ENCODE measurements at regions not wholly inside any gene's neighbourhood (a gene's known extent, or its start where the extent isn't known, plus 50 kb on each side); places are given as distances from the start of the nearest gene placed in this dataset.

- intact Hi-C loops (cut with DNase I), result no loop called here
- Histone ChIP-seq H3K4me3 (replicated peaks in 1 of 3) (no peak overlapping the region), H3K27ac (no peak overlapping the region), H3K27me3 (no peaks in the 10 kb centered on the region), H3K36me3 (no peaks in the 10 kb centered on the region), H3K9me3 (no peaks in the 10 kb centered on the region), H3K4me1 (no peaks in the 10 kb centered on the region)
- 95 to 100% methylated on average over 1 of the region's 1 CpG for WGBS, 2 donors
- TF ChIP-seq CTCF (IDR thresholded peaks at IDR 0.05), result no peak
- TF ChIP-seq POLR2A (IDR thresholded peaks at IDR 0.05), result no peak
- DNase-seq, result no peak
Measured at GRCh38 chr6:23561732-23562131, 564.3 kb upstream of the NRSN1 start.

GRCh38 chr6:23562554-23562953 is 563.5 kb upstream of the NRSN1 start:
- H3K27ac ChIP-seq, result no peak overlapping the region
- no peaks in the 10 kb centered on the region for H3K9me3 ChIP-seq
- WGBS, 2 donors, result 64 to 92% methylated on average over 3 of the region's 3 CpGs
- DNase-seq, result no peak
- H3K4me1 ChIP-seq, result no peaks in the 10 kb centered on the region
- H3K27me3 ChIP-seq, result no peaks in the 10 kb centered on the region
- TF ChIP-seq CTCF (IDR thresholded peaks at IDR 0.05) (no peak), POLR2A (IDR thresholded peaks at IDR 0.05) (no peak)
- H3K36me3 ChIP-seq, result no peaks in the 10 kb centered on the region
- H3K4me3 ChIP-seq (replicated peaks in 1 of 3), result no peak overlapping the region
- intact Hi-C loops (cut with DNase I), result no loop called here

GRCh38 chr6:23563323-23563722 is 562.7 kb upstream of the NRSN1 start:
- no peak for DNase-seq
- Histone ChIP-seq H3K27ac (no peak overlapping the region), H3K4me3 (replicated peaks in 1 of 3) (no peak overlapping the region), H3K4me1 (no peaks in the 10 kb centered on the region), H3K36me3 (no peaks in the 10 kb centered on the region), H3K27me3 (no peaks in the 10 kb centered on the region), H3K9me3 (no peaks in the 10 kb centered on the region)
- no peak for TF ChIP-seq CTCF (IDR thresholded peaks at IDR 0.05)
- no peak for TF ChIP-seq POLR2A (IDR thresholded peaks at IDR 0.05)
- 82 to 86% methylated on average over 3 of the region's 3 CpGs for WGBS, 2 donors
- intact Hi-C loops (cut with DNase I), result no loop called here

- TF ChIP-seq CTCF (IDR thresholded peaks at IDR 0.05), result no peak
- no peak for TF ChIP-seq POLR2A (IDR thresholded peaks at IDR 0.05)
- intact Hi-C loops (cut with DNase I), result no loop called here
- no peaks in the 10 kb centered on the region for H3K9me3 ChIP-seq
- H3K36me3 ChIP-seq, result no peaks in the 10 kb centered on the region
- DNase-seq, result no peak
- WGBS, 2 donors, result 83 to 89% methylated on average over 4 of the region's 4 CpGs
- no peak overlapping the region for H3K27ac ChIP-seq
- no peak overlapping the region for H3K4me3 ChIP-seq (replicated peaks in 1 of 3)
- no peaks in the 10 kb centered on the region for H3K27me3 ChIP-seq
- H3K4me1 ChIP-seq, result no peaks in the 10 kb centered on the region
Measured at GRCh38 chr6:23566418-23566817, 559.6 kb upstream of the NRSN1 start.

GRCh38 chr6:23568292-23568691 is 557.7 kb upstream of the NRSN1 start:
- no peaks in the 10 kb centered on the region for H3K4me1 ChIP-seq
- 84 to 89% methylated on average over 1 of the region's 1 CpG for WGBS, 2 donors
- H3K9me3 ChIP-seq, result no peaks in the 10 kb centered on the region
- H3K27ac ChIP-seq, result no peak overlapping the region
- H3K4me3 ChIP-seq (replicated peaks in 1 of 3), result no peak overlapping the region
- no peak for DNase-seq
- H3K27me3 ChIP-seq, result no peaks in the 10 kb centered on the region
- H3K36me3 ChIP-seq, result no peaks in the 10 kb centered on the region
- intact Hi-C loops (cut with DNase I), result no loop called here
- no peak for TF ChIP-seq CTCF (IDR thresholded peaks at IDR 0.05)
- no peak for TF ChIP-seq POLR2A (IDR thresholded peaks at IDR 0.05)

Measured in thyroid gland (tissue), 4 donors.